ENCODE measurements at regions not wholly inside any gene's neighbourhood (a gene's known extent, or its start where the extent isn't known, plus 50 kb on each side); places are given as distances from the start of the nearest gene placed in this dataset.

- H3K4me3 ChIP-seq (ENCODE audit: low read depth, low read length), result no peak overlapping the region
- no peak for TF ChIP-seq CTCF (IDR thresholded peaks at IDR 0.05; ENCODE audit: borderline replicate concordance, insufficient read depth, low read depth, low read length)
Observed at GRCh38 chr3:82044930-82045705, 283.7 kb upstream of the GBE1 start.

- no peak for TF ChIP-seq CTCF (IDR thresholded peaks at IDR 0.05; ENCODE audit: borderline replicate concordance, insufficient read depth, low read depth, low read length)
- H3K4me3 ChIP-seq (ENCODE audit: low read depth, low read length), result no peak overlapping the region
Observed at GRCh38 chr3:82038556-82038955, 277.1 kb upstream of the GBE1 start.

GRCh38 chr3:82033186-82033585 is 271.7 kb upstream of the GBE1 start:
- no peak overlapping the region for H3K4me3 ChIP-seq (ENCODE audit: low read depth, low read length)
- no peak for TF ChIP-seq CTCF (IDR thresholded peaks at IDR 0.05; ENCODE audit: borderline replicate concordance, insufficient read depth, low read depth, low read length)

- TF ChIP-seq CTCF (IDR thresholded peaks at IDR 0.05; ENCODE audit: borderline replicate concordance, insufficient read depth, low read depth, low read length), result no peak
- no peak overlapping the region for H3K4me3 ChIP-seq (ENCODE audit: low read depth, low read length)
Observed at GRCh38 chr3:82031596-82031995, 270.2 kb upstream of the GBE1 start.

GRCh38 chr3:82030916-82031315 is 269.5 kb upstream of the GBE1 start:
- no peak overlapping the region for H3K4me3 ChIP-seq (ENCODE audit: low read depth, low read length)
- no peak for TF ChIP-seq CTCF (IDR thresholded peaks at IDR 0.05; ENCODE audit: borderline replicate concordance, insufficient read depth, low read depth, low read length)

GRCh38 chr3:82022836-82023235 is 261.4 kb upstream of the GBE1 start:
- no peak overlapping the region for H3K4me3 ChIP-seq (ENCODE audit: low read depth, low read length)
- TF ChIP-seq CTCF (IDR thresholded peaks at IDR 0.05; ENCODE audit: borderline replicate concordance, insufficient read depth, low read depth, low read length), result no peak

GRCh38 chr3:82020282-82020681 is 258.8 kb upstream of the GBE1 start:
- TF ChIP-seq CTCF (IDR thresholded peaks at IDR 0.05; ENCODE audit: borderline replicate concordance, insufficient read depth, low read depth, low read length), result no peak
- no peak overlapping the region for H3K4me3 ChIP-seq (ENCODE audit: low read depth, low read length)

All from GM12875 (cell line).